Stomach (tissue), 4 donors: ENCODE measurements at regions not wholly inside any gene's neighbourhood (a gene's known extent, or its start where the extent isn't known, plus 50 kb on each side); places are given as distances from the start of the nearest gene placed in this dataset.

Experiments used
- EP300 ChIP-seq: sonication (generic); formaldehyde crosslinking; IDR thresholded peaks from one replicate; pipeline ENCODE4 v1.6.1; 2017; ENCODE audit warnings: antibody characterized with exemption
- POLR2A ChIP-seq, 4 donors: fragments of 450-650 bp; IDR thresholded peaks; one replicate each; pipeline ENCODE4 v1.6.1; 2016; ENCODE audit warnings: antibody characterized with exemption in 4 of 4, control low read depth in 2 of 4, mild to moderate bottlenecking in 1 of 4, moderate library complexity in 1 of 4
- TF ChIP-seq, protein P1 (sequence below), 7 experiments: fragments of 450-650 bp in 4 of 7; fragments of 200-600 bp in 3 of 7; sonication (generic) in 3 of 7; IDR thresholded peaks; one replicate each; pipeline ENCODE4 v1.5.1; 2016 to 2019; ENCODE audit warnings: antibody characterized with exemption in 7 of 7, control low read depth in 2 of 7, mild to moderate bottlenecking in 1 of 7

DNA sequence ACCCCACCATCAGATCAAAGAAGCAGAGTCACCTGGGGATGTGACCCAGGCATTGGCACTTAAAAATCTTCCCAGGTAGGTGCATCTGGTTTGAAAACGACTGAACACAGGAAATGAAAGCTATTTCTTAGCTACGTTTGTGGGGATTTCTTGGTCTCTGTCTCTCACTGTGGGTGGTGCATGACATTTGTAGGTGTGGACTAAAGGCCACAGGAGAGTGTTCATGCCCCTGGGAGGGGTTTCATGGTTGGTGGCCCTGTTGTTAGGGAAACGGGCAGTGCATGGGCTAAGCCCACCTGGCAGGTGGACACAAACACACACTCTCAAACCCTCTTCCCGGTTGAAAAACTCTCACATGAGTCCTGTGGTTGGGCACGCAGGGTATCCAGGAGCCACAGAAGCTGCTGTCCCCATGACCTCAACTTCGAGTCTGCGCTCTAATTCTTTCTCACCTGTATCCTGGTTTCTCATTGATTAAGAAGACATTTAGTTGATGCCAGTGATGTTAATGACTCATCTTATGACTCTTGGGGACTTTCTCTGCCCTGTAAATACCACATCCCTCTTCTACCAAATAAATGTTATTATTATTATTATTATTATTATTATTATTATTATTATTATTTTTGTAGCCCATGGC, 119.4 kb downstream of the MRPS6 start:
- TF ChIP-seq, protein P1, sequence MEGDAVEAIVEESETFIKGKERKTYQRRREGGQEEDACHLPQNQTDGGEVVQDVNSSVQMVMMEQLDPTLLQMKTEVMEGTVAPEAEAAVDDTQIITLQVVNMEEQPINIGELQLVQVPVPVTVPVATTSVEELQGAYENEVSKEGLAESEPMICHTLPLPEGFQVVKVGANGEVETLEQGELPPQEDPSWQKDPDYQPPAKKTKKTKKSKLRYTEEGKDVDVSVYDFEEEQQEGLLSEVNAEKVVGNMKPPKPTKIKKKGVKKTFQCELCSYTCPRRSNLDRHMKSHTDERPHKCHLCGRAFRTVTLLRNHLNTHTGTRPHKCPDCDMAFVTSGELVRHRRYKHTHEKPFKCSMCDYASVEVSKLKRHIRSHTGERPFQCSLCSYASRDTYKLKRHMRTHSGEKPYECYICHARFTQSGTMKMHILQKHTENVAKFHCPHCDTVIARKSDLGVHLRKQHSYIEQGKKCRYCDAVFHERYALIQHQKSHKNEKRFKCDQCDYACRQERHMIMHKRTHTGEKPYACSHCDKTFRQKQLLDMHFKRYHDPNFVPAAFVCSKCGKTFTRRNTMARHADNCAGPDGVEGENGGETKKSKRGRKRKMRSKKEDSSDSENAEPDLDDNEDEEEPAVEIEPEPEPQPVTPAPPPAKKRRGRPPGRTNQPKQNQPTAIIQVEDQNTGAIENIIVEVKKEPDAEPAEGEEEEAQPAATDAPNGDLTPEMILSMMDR (IDR thresholded peaks at IDR 0.05) = no peak
- TF ChIP-seq EP300 (no peak), POLR2A (IDR thresholded peaks at IDR 0.05) (no peak)
